Esophagus squamous epithelium (tissue), 4 donors: ENCODE measurements at regions not wholly inside any gene's neighbourhood (a gene's known extent, or its start where the extent isn't known, plus 50 kb on each side); places are given as distances from the start of the nearest gene placed in this dataset.

ENCODE experiments used
- CTCF ChIP-seq, 6 experiments: fragments of 450-650 bp in 4 of 6; fragments of 200-600 bp in 2 of 6; sonication (generic) in 2 of 6; IDR thresholded peaks; one replicate each; pipeline ENCODE4 v1.5.1; 2016 to 2019; ENCODE audit warnings: antibody characterized with exemption in 6 of 6, mild to moderate bottlenecking in 4 of 6, moderate library complexity in 4 of 6
- POLR2A ChIP-seq, 4 donors: fragments of 450-650 bp; IDR thresholded peaks; one replicate each; pipeline ENCODE4 v1.6.1; 2017; ENCODE audit warnings: antibody characterized with exemption in 4 of 4, mild to moderate bottlenecking in 4 of 4, moderate library complexity in 3 of 4

GRCh38 chr2:12637754-12638153, 79.0 kb upstream of the TRIB2 start:
- no peak for TF ChIP-seq CTCF (IDR thresholded peaks at IDR 0.05)
- no peak for TF ChIP-seq POLR2A (IDR thresholded peaks at IDR 0.05)
